Activated T-cell treated with anti-CD3 and anti-CD28 coated beads, Interleukin-2, amount 50 U/mL, for 72 hours (primary cell): ENCODE measurements at regions not wholly inside any gene's neighbourhood (a gene's known extent, or its start where the extent isn't known, plus 50 kb on each side); places are given as distances from the start of the nearest gene placed in this dataset.

Source experiments
- ATAC-seq, 2 donors: fragments of 150-1000 bp; cut with Tn5 transposase; replicated peaks in 1 of 2; 2 replicates each; pipeline ENCODE4 v1.10.0; 2021; ENCODE audit warnings: moderate library complexity in 2 of 2, mild to moderate bottlenecking in 1 of 2
- DNase-seq, 2 donors: peaks; one replicate each; pipeline ENCODE4 v3.0.0; 2021 to 2022; ENCODE audit warnings: mixed read lengths in 1 of 2
- H3K27ac Mint-ChIP-seq: one replicate; pipeline ENCODE4 v1.8.0; 2022; ENCODE audit warnings: mild to moderate bottlenecking, moderate library complexity, mixed read lengths
- H3K27me3 Mint-ChIP-seq: one replicate; pipeline ENCODE4 v1.8.0; 2022; ENCODE audit warnings: low read depth, mixed read lengths
- H3K36me3 Mint-ChIP-seq, 2 donors: one replicate each; pipeline ENCODE4 v1.8.0; 2022; ENCODE audit warnings: mixed read lengths in 2 of 2, mild to moderate bottlenecking in 1 of 2; ENCODE audit not compliant: insufficient read depth in 2 of 2
- H3K4me1 Mint-ChIP-seq: one replicate; pipeline ENCODE4 v1.8.0; 2022; ENCODE audit warnings: low read depth, mixed read lengths
- H3K4me3 Mint-ChIP-seq, 2 donors: one replicate each; pipeline ENCODE4 v1.8.0; 2022; ENCODE audit warnings: mild to moderate bottlenecking in 2 of 2, mixed read lengths in 2 of 2, moderate library complexity in 2 of 2
- H3K9me3 Mint-ChIP-seq, 2 donors: one replicate each; pipeline ENCODE4 v1.8.0; 2022; ENCODE audit warnings: mixed read lengths in 2 of 2

- no peak overlapping the region for H3K4me3 Mint-ChIP-seq
- peaks cover 17 to 26% of the 10 kb centered on the region in 2 donors for H3K36me3 Mint-ChIP-seq
- H3K9me3 Mint-ChIP-seq = peaks cover 7 to 10% of the 10 kb centered on the region in 2 donors
- H3K27me3 Mint-ChIP-seq = no peaks in the 10 kb centered on the region
- DNase-seq (no peak), ATAC-seq (no peak)
- H3K27ac Mint-ChIP-seq = peak overlapping the region; percentile 100
- peaks cover 70% of the 10 kb centered on the region for H3K4me1 Mint-ChIP-seq
Observed at GRCh38 chr3:18683900-18684299, 258.8 kb upstream of the SATB1 start.

- DNase-seq = peak in 1 of 2 donors; percentile 13
- Mint-ChIP-seq H3K27me3 (no peaks in the 10 kb centered on the region), H3K36me3 (peaks cover 19 to 31% of the 10 kb centered on the region in 2 donors), H3K9me3 (peaks cover 5 to 8% of the 10 kb centered on the region in 2 donors), H3K4me1 (peaks cover 84% of the 10 kb centered on the region), H3K4me3 (peak overlapping the region; percentile 51 to 78), H3K27ac (peak overlapping the region; percentile 100)
- ATAC-seq = peak; percentile 15 to 25
Observed at GRCh38 chr3:18681818-18682345, 256.7 kb upstream of the SATB1 start.

- Mint-ChIP-seq H3K27me3 (no peaks in the 10 kb centered on the region), H3K4me3 (peak overlapping the region in 1 of 2 donors; percentile 78), H3K9me3 (peaks cover 4 to 7% of the 10 kb centered on the region in 2 donors), H3K27ac (peak overlapping the region; percentile 100), H3K36me3 (peaks cover 19 to 31% of the 10 kb centered on the region in 2 donors), H3K4me1 (peaks cover 89% of the 10 kb centered on the region)
- ATAC-seq (no peak), DNase-seq (no peak)
Observed at GRCh38 chr3:18680758-18681157, 255.6 kb upstream of the SATB1 start.

DNA sequence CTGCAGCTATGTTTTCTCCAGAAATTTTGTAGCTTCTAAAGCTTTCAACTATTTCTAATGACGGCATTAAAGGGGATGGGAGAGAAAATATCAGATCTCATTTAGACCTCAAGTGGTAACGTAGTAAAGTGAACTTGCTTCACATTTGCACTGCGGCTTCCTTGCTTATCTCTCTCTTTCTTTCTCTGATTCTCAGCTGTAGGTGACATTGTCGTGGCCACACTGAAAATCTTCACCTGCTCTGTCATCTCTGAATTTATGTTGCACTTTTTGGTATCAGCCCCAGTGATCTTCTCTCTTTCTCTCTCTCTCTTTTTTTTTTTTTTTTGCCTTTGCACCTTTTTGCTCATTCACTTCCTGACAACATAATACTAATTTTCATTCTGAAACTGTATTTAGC, 254.1 kb upstream of the SATB1 start:
- DNase-seq (peak; percentile 65 to 72), ATAC-seq (peak; percentile 84 to 91)
- peaks cover 95% of the 10 kb centered on the region for H3K4me1 Mint-ChIP-seq
- H3K27me3 Mint-ChIP-seq = no peaks in the 10 kb centered on the region
- peak overlapping the region; percentile 97 for H3K27ac Mint-ChIP-seq
- peak overlapping the region; percentile 57 to 69 for H3K4me3 Mint-ChIP-seq
- H3K36me3 Mint-ChIP-seq = peaks cover 13 to 25% of the 10 kb centered on the region in 2 donors
- H3K9me3 Mint-ChIP-seq = peaks cover 3 to 5% of the 10 kb centered on the region in 2 donors

GRCh38 chr3:18675197-18675596, 250.1 kb upstream of the SATB1 start:
- ATAC-seq = no peak
- Mint-ChIP-seq H3K4me1 (peaks cover 95% of the 10 kb centered on the region), H3K36me3 (peaks cover 8 to 15% of the 10 kb centered on the region in 2 donors), H3K27me3 (no peaks in the 10 kb centered on the region), H3K9me3 (no peaks in the 10 kb centered on the region), H3K27ac (peak overlapping the region; percentile 97), H3K4me3 (peak overlapping the region; percentile 39 to 73)
- DNase-seq = no peak

GRCh38 chr3:18672561-18672960, 247.4 kb upstream of the SATB1 start:
- no peaks in the 10 kb centered on the region for H3K27me3 Mint-ChIP-seq
- ATAC-seq (no peak), DNase-seq (no peak)
- peak overlapping the region; percentile 95 for H3K27ac Mint-ChIP-seq
- H3K4me3 Mint-ChIP-seq = peak overlapping the region; percentile 69 to 83
- peaks cover 93% of the 10 kb centered on the region for H3K4me1 Mint-ChIP-seq
- peaks cover 0 to 2% of the 10 kb centered on the region in 2 donors for H3K9me3 Mint-ChIP-seq
- H3K36me3 Mint-ChIP-seq = peaks cover 8 to 17% of the 10 kb centered on the region in 2 donors

GRCh38 chr3:18670759-18671158, 245.6 kb upstream of the SATB1 start:
- DNase-seq (no peak), ATAC-seq (peak; percentile 55 to 61)
- H3K9me3 Mint-ChIP-seq = peaks cover 0 to 2% of the 10 kb centered on the region in 2 donors
- H3K4me3 Mint-ChIP-seq = peak overlapping the region; percentile 69 to 83
- peaks cover 88% of the 10 kb centered on the region for H3K4me1 Mint-ChIP-seq
- peaks cover 7 to 10% of the 10 kb centered on the region in 2 donors for H3K36me3 Mint-ChIP-seq
- H3K27me3 Mint-ChIP-seq = no peaks in the 10 kb centered on the region
- H3K27ac Mint-ChIP-seq = peak overlapping the region; percentile 95

DNA sequence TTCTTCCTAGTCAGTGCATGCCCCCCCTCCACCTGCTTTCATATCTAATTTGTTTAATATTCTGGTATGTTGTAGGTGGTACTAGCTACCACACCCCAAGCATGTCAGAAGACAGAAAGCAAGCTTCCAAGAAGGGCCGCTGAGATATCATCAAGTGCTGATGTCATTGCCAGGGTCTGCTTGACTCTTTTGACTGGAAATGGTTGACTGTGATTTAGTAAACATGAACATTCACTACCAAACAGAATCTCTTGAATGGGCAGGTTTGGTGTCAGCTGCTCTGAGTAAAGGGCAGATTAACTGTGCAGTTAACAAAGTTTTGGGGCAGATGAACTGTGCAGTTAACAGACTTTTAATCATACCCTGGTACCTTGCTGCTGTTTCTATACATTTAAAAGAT, 244.2 kb upstream of the SATB1 start:
- H3K36me3 Mint-ChIP-seq = peaks cover 10 to 11% of the 10 kb centered on the region in 2 donors
- DNase-seq = peak; percentile 55 to 65
- peaks cover 82% of the 10 kb centered on the region for H3K4me1 Mint-ChIP-seq
- peak overlapping the region; percentile 69 to 83 for H3K4me3 Mint-ChIP-seq
- H3K9me3 Mint-ChIP-seq = peaks cover 2% of the 10 kb centered on the region in 2 donors
- H3K27me3 Mint-ChIP-seq = no peaks in the 10 kb centered on the region
- ATAC-seq = peak; percentile 82
- H3K27ac Mint-ChIP-seq = peak overlapping the region; percentile 95

GRCh38 chr3:18667552-18667951, 242.4 kb upstream of the SATB1 start:
- peaks cover 2 to 3% of the 10 kb centered on the region in 2 donors for H3K9me3 Mint-ChIP-seq
- ATAC-seq (no peak), DNase-seq (no peak)
- H3K4me1 Mint-ChIP-seq = peaks cover 82% of the 10 kb centered on the region
- H3K27ac Mint-ChIP-seq = peak overlapping the region; percentile 92
- H3K4me3 Mint-ChIP-seq = no peak overlapping the region
- H3K36me3 Mint-ChIP-seq = peaks cover 14 to 15% of the 10 kb centered on the region in 2 donors
- H3K27me3 Mint-ChIP-seq = no peaks in the 10 kb centered on the region

- H3K4me3 Mint-ChIP-seq = no peak overlapping the region
- H3K36me3 Mint-ChIP-seq = peaks cover 18 to 21% of the 10 kb centered on the region in 2 donors
- peaks cover 83% of the 10 kb centered on the region for H3K4me1 Mint-ChIP-seq
- ATAC-seq (no peak), DNase-seq (no peak)
- H3K27ac Mint-ChIP-seq = peak overlapping the region; percentile 38
- H3K27me3 Mint-ChIP-seq = no peaks in the 10 kb centered on the region
- peaks cover 2 to 3% of the 10 kb centered on the region in 2 donors for H3K9me3 Mint-ChIP-seq
Observed at GRCh38 chr3:18666655-18667054, 241.5 kb upstream of the SATB1 start.

DNA sequence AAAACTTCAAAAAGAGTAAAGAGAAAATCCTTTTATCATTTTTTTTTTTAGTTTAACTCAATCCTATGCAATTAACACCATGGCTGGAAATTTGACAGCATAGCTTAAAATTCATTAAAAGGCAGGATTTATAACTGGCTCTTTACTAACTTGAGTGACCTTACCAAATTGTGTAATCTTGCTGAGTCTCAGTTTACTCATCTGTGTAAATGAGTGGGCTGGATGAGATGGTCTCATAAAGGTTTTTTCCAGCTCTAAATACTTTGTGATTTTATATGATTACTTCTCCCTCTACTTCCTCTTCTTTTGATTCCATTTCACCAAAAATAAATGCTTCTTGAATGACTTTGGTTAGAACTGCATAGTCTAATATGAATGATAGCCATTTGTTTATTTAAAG, 234.9 kb upstream of the SATB1 start:
- DNase-seq = no peak
- H3K36me3 Mint-ChIP-seq = peaks cover 20% of the 10 kb centered on the region in 2 donors
- no peaks in the 10 kb centered on the region for H3K27me3 Mint-ChIP-seq
- H3K4me3 Mint-ChIP-seq = peak overlapping the region in 1 of 2 donors; percentile 67
- peak overlapping the region; percentile 94 for H3K27ac Mint-ChIP-seq
- peaks cover 97% of the 10 kb centered on the region for H3K4me1 Mint-ChIP-seq
- peak; percentile 59 to 61 for ATAC-seq
- H3K9me3 Mint-ChIP-seq = peaks cover 0 to 10% of the 10 kb centered on the region in 2 donors

DNA sequence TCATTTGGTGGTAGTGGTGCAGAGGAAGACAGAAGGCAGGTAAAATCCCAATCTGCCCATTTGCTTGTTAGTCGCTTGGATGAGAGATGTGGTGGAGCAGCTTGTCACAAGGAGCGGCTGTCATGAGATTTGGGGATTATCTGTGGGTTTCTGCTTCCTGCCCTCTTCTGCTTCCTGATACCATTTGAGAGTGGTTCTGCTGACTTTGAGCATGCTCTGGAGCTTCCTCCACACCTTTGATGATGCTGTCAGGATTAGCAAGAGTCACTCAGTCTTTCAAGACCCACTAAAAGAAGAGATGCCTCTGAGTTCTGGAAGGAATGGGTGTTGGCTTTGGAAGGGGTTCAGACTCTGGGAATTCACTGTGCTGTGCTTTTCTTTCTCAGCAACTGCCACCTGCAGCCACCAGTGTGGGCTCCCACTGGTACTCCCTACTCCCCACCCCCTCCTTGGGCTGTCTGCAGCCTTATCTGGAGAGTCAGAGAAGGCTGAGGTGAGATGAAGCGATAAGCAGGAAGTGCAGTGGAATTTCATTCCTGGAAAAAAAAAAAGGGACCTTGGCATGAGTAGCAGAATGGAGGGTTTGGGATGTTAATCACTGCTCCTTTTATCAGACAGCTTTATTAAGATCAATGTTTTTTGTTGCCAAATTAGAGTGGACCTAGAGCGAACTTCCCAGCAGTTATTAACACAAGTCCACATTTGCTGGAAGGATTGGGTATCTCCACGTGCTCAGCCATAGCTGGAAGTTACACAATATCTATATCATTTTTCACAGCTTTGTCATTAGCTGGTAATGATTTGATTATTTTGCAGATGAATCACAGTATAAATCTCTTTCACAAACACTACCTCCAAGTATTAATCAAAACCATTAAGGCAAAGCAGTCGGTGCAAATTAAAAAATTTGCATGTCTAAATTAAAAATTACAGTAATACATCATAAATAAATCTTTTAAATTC, 233.0 kb upstream of the SATB1 start:
- ATAC-seq (peak; percentile 43 to 70), DNase-seq (peak; percentile 16 to 53)
- no peaks in the 10 kb centered on the region for H3K27me3 Mint-ChIP-seq
- H3K4me3 Mint-ChIP-seq = peak overlapping the region; percentile 74 to 93
- peaks cover 0 to 7% of the 10 kb centered on the region in 2 donors for H3K9me3 Mint-ChIP-seq
- H3K36me3 Mint-ChIP-seq = peaks cover 16 to 20% of the 10 kb centered on the region in 2 donors
- peak overlapping the region; percentile 99 for H3K27ac Mint-ChIP-seq
- H3K4me1 Mint-ChIP-seq = peaks cover 95% of the 10 kb centered on the region

DNA sequence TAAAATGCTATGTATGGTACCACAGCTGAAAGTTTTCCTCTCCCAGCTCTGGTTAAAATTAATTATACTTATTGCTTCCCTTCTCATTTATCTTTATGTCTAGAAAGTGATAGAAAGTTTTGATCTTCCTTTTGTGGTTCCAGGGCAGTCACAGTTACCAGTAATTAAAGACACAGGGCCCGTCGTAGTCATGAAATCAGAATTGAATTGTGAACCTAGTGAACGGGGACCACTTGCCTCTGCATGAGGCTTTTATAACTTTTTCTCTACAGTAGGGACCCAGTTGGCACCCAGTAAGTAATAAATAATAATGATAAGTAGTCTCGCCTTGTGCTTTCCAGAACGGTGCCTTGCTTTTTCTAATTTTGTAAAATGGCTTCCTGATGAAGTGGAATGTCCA, 231.7 kb upstream of the SATB1 start:
- Mint-ChIP-seq H3K27ac (peak overlapping the region; percentile 99), H3K9me3 (peaks cover 1 to 10% of the 10 kb centered on the region in 2 donors), H3K27me3 (no peaks in the 10 kb centered on the region), H3K36me3 (peaks cover 9% of the 10 kb centered on the region in 2 donors), H3K4me3 (peak overlapping the region; percentile 74 to 93), H3K4me1 (peaks cover 95% of the 10 kb centered on the region)
- ATAC-seq = peak; percentile 21 to 43
- no peak for DNase-seq
